ENCODE measurements at regions not wholly inside any gene's neighbourhood (a gene's known extent, or its start where the extent isn't known, plus 50 kb on each side); places are given as distances from the start of the nearest gene placed in this dataset.
A peak's percentile ranks its signal among the peaks of the same experiment; 100 is the strongest.
"Not testable (repeated sequence)": the region's sequence is repeated elsewhere in the genome, so short reads cannot be mapped to it uniquely, and the experiment has no call there.

DNA sequence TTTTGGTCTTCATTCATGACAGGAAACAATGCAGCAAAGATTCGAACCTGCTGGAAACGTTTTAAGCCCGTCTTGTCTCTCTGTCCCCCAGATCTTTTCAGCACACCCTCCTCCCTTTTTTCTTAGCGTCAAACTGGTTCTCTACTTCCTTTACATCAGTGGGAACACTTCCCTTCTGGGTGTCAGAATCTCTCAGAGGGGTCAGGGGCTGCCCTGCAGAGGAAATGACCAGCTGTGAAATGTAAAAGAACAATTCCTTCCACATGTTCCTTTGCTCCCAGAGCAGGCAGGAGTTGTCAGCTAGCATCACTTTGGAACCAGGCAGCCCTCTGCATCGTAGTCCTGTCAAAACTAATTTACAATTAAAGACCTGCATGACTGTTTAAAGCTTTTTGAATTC lies 619.0 kb downstream of the TFAP2A start:
- DNase-seq: no peak

DNA sequence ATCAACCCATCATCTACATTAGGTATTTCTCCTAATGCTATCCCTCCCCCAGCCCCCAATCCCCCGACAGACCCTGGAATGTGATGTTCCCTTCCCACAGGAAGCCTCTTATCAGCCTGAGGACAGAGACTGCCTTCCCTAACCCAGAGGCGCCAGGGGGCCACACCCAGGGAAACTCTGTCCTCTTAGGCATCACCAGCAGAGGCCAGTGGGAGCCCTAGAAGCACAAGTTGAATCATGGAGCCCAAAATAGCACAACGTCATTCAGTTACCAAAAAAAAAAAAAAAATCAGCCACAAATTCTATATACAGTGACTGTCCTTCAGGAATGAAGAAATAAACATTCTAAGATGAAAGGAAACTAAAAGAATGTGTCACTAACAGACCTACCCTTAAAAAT lies 625.7 kb downstream of the TFAP2A start:
- DNase-seq: no peak

GRCh38 chr6:9784786-9785185 lies 630.1 kb downstream of the TFAP2A start:
- DNase-seq: peak in 1 of 2 experiments; percentile 26

GRCh38 chr6:9783567-9783966 lies 631.3 kb downstream of the TFAP2A start:
- no peak for DNase-seq

DNA sequence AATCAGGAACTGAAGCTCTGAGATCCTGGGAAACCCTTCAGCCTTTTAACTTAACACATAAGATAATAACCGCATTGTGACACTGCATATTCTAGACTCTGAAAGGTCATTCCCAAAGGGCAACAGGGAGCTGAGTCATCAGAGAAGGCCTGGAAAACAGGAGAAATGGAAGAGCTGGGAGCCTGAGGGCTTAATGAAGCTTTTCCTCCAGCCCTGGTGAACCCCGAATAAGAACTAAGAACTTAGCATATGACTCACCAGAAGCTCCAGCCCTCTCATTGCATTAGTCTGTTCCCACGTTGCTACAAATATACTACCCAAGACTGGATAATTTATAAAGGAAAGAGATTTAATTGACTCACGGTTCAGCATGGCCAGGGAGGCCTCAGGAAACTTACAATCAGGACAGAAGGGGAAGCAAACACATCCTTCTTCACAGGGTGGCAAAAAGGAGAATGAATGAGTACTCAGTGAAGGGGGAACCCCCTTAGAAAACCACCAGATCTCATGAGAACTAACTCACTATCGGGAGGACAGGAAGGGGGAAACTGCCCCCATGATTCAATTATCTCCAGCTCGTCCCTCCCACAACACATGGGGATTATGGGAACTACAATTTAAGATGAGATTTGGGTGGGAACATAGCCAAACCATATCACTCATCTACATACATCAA lies 648.5 kb downstream of the TFAP2A start:
- no peak for DNase-seq

- no peak for DNase-seq
These were observed 653.7 kb downstream of the TFAP2A start for GRCh38 chr6:9761220-9761619.

- no peak for DNase-seq
These were observed 660.4 kb downstream of the TFAP2A start for GRCh38 chr6:9754515-9754914.

GRCh38 chr6:9745966-9746365 lies 668.9 kb downstream of the TFAP2A start:
- no peak for DNase-seq

- no peak for DNase-seq
These were observed 669.4 kb downstream of the TFAP2A start for GRCh38 chr6:9745476-9745875.

- no peak for DNase-seq
These were observed 670.8 kb downstream of the TFAP2A start for GRCh38 chr6:9744119-9744518.

- DNase-seq: no peak
These were observed 682.8 kb downstream of the TFAP2A start for GRCh38 chr6:9732056-9732455.

GRCh38 chr6:9725776-9726175 lies 689.1 kb downstream of the TFAP2A start:
- DNase-seq: not testable (repeated sequence)

DNA sequence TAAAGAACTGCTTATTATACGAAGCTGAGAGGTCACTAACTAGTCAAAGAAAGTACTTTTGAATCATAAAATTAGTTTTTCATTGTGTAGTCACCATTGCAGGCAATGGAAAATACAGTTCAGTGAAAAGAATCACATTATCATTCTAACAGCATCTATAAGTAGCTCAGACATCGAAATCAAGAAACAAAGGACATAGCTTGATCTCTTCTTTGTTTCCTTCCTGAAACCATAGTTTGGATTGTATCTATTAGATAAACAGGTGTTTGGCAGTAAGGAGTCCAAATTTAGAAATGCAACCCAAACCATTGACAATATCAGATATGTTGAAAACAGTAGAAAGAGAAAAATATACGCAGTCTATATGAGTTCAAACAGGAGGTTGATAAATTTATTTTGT lies 697.3 kb downstream of the TFAP2A start:
- DNase-seq: no peak

GRCh38 chr6:9711365-9711764 lies 703.5 kb downstream of the TFAP2A start:
- DNase-seq: no peak

DNA sequence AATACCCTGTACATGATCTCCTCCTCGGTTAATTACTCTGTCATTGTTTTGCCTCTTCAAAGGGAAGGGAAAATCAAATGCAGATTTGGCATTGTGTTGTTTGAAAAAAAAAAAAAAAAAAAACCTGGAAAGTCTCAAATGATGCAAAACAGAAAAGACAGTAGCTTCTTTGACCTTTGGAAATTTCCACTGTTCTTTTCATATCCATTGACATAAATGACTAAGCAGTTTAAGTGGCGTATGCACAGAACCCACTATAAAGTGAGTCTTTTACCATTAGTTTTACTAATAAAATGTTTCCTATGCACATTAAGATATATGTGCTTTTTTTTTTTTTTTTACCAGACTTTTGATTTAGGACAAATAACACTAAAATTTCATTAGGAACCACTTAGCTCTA lies 704.3 kb downstream of the TFAP2A start:
- DNase-seq: no peak

DNA sequence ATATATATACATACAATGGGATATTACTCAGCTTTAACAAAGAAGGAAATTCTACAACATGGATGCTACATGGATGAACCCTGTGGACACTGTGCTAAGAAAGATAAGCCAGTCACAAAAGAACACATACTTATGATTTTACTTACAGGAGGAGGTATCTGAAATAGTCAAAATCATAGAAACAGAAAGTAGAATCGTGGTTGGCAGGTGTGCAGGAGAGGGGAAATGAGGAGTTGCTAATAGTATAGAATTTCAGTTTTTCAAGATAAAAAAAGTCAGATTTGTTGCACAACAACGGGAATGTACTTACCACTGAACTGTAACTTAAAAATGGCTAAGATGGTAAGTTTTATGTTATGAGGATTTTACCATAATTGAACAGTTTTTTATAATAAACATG lies 706.3 kb downstream of the TFAP2A start:
- DNase-seq: no peak

GRCh38 chr6:9704989-9705388 lies 709.9 kb downstream of the TFAP2A start:
- DNase-seq: no peak

GRCh38 chr6:9702914-9703313 lies 712.0 kb downstream of the TFAP2A start:
- DNase-seq: no peak

DNA sequence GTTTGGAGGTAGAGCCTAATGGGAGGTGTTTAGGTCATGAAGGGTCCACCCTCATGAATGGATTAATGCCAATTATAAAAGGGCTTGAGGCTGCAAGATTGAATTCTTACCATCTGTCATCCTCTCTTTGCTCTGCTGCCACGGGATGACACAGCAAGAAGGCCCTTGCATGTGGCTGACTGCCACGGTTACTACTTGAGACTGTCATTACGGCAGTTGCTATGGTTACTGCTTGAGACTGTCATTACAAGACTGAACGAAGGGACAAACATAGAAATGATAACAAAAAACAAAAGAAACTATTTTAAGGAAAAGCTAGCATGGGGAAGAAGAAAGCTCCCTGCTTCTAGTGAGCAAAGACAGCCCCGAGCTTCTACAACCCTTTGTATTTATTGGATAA lies 715.0 kb downstream of the TFAP2A start:
- DNase-seq: peak; percentile 98

- DNase-seq: no peak
These were observed 717.5 kb downstream of the TFAP2A start for GRCh38 chr6:9697263-9697931.

GRCh38 chr6:9690388-9690787 lies 724.5 kb downstream of the TFAP2A start:
- DNase-seq: no peak

DNA sequence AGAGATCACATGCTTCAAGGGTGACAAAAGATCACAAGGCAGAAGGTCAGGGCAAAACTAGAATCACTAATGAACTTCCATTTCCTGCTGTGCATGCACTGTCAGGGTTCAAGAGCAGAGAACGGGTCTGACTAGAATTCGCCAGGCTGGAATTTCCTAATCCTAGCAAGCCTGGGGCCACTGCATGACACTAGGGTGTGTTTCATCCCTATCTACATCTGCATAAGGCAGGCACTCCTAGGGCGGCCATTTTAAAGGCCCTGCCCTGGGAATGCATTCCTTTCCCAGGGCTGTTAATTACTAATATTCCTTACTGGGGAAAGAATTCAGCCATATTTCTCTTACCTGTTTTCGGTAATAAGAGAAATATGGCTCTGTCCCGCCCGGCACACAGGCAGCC lies 734.1 kb downstream of the TFAP2A start:
- not testable (repeated sequence) for DNase-seq

DNA sequence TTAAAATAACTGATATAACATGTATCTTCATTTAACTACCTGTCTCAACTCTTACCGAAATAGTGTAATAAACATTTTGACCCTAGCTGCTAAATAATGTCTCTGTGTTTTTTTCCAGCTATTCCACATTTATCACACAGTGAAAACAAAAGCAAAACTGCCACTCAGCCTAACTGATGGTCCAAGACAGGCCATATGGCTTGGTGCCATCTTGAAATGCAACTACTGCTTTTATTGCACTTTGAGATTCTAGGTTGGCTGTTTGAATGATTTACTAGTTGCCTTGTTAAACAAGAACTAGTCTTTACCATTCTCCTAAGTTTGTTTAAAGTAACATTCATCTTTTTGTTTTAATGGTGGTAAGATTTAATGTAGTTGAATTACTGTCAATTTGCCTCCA lies 739.8 kb downstream of the TFAP2A start:
- peak; percentile 6 to 11 for DNase-seq

- DNase-seq: no peak
These were observed 755.0 kb downstream of the TFAP2A start for GRCh38 chr6:9659848-9660247.

- no peak for DNase-seq
These were observed 756.9 kb downstream of the TFAP2A start for GRCh38 chr6:9657994-9658393.
